ENCODE measurements at regions not wholly inside any gene's neighbourhood (a gene's known extent, or its start where the extent isn't known, plus 50 kb on each side); places are given as distances from the start of the nearest gene placed in this dataset.
"Not testable (repeated sequence)": the region's sequence is repeated elsewhere in the genome, so short reads cannot be mapped to it uniquely, and the experiment has no call there.

- not testable (repeated sequence) for DNase-seq
Observed at GRCh38 chr19:28084659-28085157, 1128.2 kb downstream of the UQCRFS1 start.

GRCh38 chr19:28076628-28077027 is 1136.3 kb downstream of the UQCRFS1 start:
- DNase-seq = no peak

- DNase-seq = no peak
Observed at GRCh38 chr19:28075229-28075628, 1137.7 kb downstream of the UQCRFS1 start.

- DNase-seq = no peak
Observed at GRCh38 chr19:28074773-28075172, 1138.2 kb downstream of the UQCRFS1 start.

- no peak for DNase-seq
Observed at GRCh38 chr19:28067882-28068281, 1145.1 kb downstream of the UQCRFS1 start.

GRCh38 chr19:28066988-28067387 is 1146.0 kb downstream of the UQCRFS1 start:
- no peak for DNase-seq

GRCh38 chr19:28066161-28066560 is 1146.8 kb downstream of the UQCRFS1 start:
- DNase-seq = no peak

GRCh38 chr19:28065026-28065425 is 1147.9 kb downstream of the UQCRFS1 start:
- DNase-seq = no peak

GRCh38 chr19:28063702-28064101 is 1149.2 kb downstream of the UQCRFS1 start:
- DNase-seq = no peak

GRCh38 chr19:28061111-28061510 is 1151.8 kb downstream of the UQCRFS1 start:
- DNase-seq = no peak

- not testable (repeated sequence) for DNase-seq
Observed at GRCh38 chr19:28057026-28057425, 1155.9 kb downstream of the UQCRFS1 start.

- DNase-seq = no peak
Observed at GRCh38 chr19:28051047-28051446, 1161.9 kb downstream of the UQCRFS1 start.

GRCh38 chr19:28049875-28050274 is 1163.1 kb downstream of the UQCRFS1 start:
- no peak for DNase-seq

GRCh38 chr19:28046932-28047331 is 1166.0 kb downstream of the UQCRFS1 start:
- DNase-seq = no peak

GRCh38 chr19:28045621-28046020 is 1167.3 kb downstream of the UQCRFS1 start:
- DNase-seq = no peak

- no peak for DNase-seq
Observed at GRCh38 chr19:28044477-28044876, 1168.5 kb downstream of the UQCRFS1 start.

GRCh38 chr19:28042516-28042915 is 1170.4 kb downstream of the UQCRFS1 start:
- no peak for DNase-seq

- DNase-seq = no peak
Observed at GRCh38 chr19:28039677-28040381, 1173.1 kb downstream of the UQCRFS1 start.

- DNase-seq = no peak
Observed at GRCh38 chr19:28037186-28037585, 1175.8 kb downstream of the UQCRFS1 start.

GRCh38 chr19:28036486-28036885 is 1176.5 kb downstream of the UQCRFS1 start:
- no peak for DNase-seq

GRCh38 chr19:28034936-28035335 is 1178.0 kb downstream of the UQCRFS1 start:
- DNase-seq = no peak

GRCh38 chr19:28028881-28029444 is 1184.0 kb downstream of the UQCRFS1 start:
- no peak for DNase-seq

- DNase-seq = no peak
Observed at GRCh38 chr19:28027116-28027515, 1185.8 kb downstream of the UQCRFS1 start.

- no peak for DNase-seq
Observed at GRCh38 chr19:28026636-28027035, 1186.3 kb downstream of the UQCRFS1 start.

GRCh38 chr19:28024920-28025319 is 1188.0 kb downstream of the UQCRFS1 start:
- DNase-seq = no peak

Measured in cortex of kidney (tissue), 1 donor.